OCI-LY1 (cell line): ENCODE measurements at regions not wholly inside any gene's neighbourhood (a gene's known extent, or its start where the extent isn't known, plus 50 kb on each side); places are given as distances from the start of the nearest gene placed in this dataset.

Experiments
- H2AFZ ChIP-seq: fragments of 200-600 bp; sonication (generic), shearing (Covaris generic); 2 replicates; pipeline ENCODE4 v1.6.0; 2014; ENCODE audit warnings: antibody characterized with exemption, mild to moderate bottlenecking, low read length
- H3F3A ChIP-seq: fragments of 200-600 bp; sonication (generic), shearing (Covaris generic); 2 replicates; pipeline ENCODE4 v1.6.0; 2014; ENCODE audit warnings: mild to moderate bottlenecking, antibody characterized with exemption, low read length, moderate library complexity; ENCODE audit not compliant: insufficient read depth
- H3K27ac ChIP-seq: fragments of 200-600 bp; sonication (generic); 2 replicates; pipeline ENCODE4 v1.5.1; 2014; ENCODE audit warnings: low read length, mixed run types, mild to moderate bottlenecking, low read depth; ENCODE audit not compliant: poor library complexity, severe bottlenecking
- H3K27me3 ChIP-seq: fragments of 200-600 bp; sonication (generic); 2 replicates; pipeline ENCODE4 v1.6.0; 2014; ENCODE audit warnings: antibody characterized with exemption, mild to moderate bottlenecking, low read length, moderate library complexity; ENCODE audit not compliant: insufficient read depth
- H3K36me3 ChIP-seq: fragments of 200-600 bp; sonication (generic); 2 replicates; pipeline ENCODE4 v1.6.1; 2014; ENCODE audit warnings: mild to moderate bottlenecking, antibody characterized with exemption, low read length, moderate library complexity, mixed read lengths; ENCODE audit not compliant: insufficient read depth
- H3K4me1 ChIP-seq: fragments of 200-600 bp; sonication (generic); 2 replicates; pipeline ENCODE4 v1.5.1; 2014; ENCODE audit warnings: mild to moderate bottlenecking, low read length, moderate library complexity; ENCODE audit not compliant: insufficient read depth, severe bottlenecking
- H3K4me2 ChIP-seq: fragments of 200-600 bp; sonication (generic), shearing (Covaris generic); 2 replicates; pipeline ENCODE4 v1.6.1; 2014; ENCODE audit warnings: low read length
- H3K4me3 ChIP-seq: fragments of 200-600 bp; sonication (generic); 2 replicates; pipeline ENCODE4 v1.5.1; 2014; ENCODE audit warnings: low read length, low read depth, mild to moderate bottlenecking, mixed read lengths; ENCODE audit not compliant: poor library complexity, severe bottlenecking
- H3K79me2 ChIP-seq: fragments of 200-600 bp; shearing (Covaris generic); 2 replicates; pipeline ENCODE4 v1.6.1; 2016; ENCODE audit warnings: mixed run types, low read length, mixed read lengths; ENCODE audit not compliant: insufficient read depth
- H3K9ac ChIP-seq: fragments of 200-600 bp; sonication (generic), shearing (Covaris generic); 2 replicates; pipeline ENCODE4 v1.6.1; 2014; ENCODE audit warnings: mild to moderate bottlenecking, low read length, mixed read lengths
- H3K9me2 ChIP-seq: fragments of 200-600 bp; sonication (generic), shearing (Covaris generic); 2 replicates; pipeline ENCODE4 v1.6.1; 2014; ENCODE audit warnings: low read depth, mild to moderate bottlenecking, low read length, mixed read lengths
- H3K9me3 ChIP-seq: fragments of 200-600 bp; shearing (Covaris generic); 2 replicates; pipeline ENCODE4 v1.6.1; 2014; ENCODE audit warnings: low read length, mixed read lengths
- H4K20me1 ChIP-seq: fragments of 200-600 bp; sonication (generic), shearing (Covaris generic); 2 replicates; pipeline ENCODE4 v1.6.0; 2016; ENCODE audit warnings: mild to moderate bottlenecking, low read length; ENCODE audit not compliant: insufficient read depth
- CTCF ChIP-seq: fragments of 200-600 bp; sonication (generic), shearing (Covaris generic); IDR thresholded peaks from 2 replicates; pipeline ENCODE4 v1.5.1; 2017; ENCODE audit warnings: mild to moderate bottlenecking, antibody characterized with exemption, low read length, moderate library complexity, mixed read lengths
- EZH2 ChIP-seq: fragments of 200-600 bp; sonication (generic), shearing (Covaris generic); IDR thresholded peaks from 2 replicates; pipeline ENCODE4 v1.8.0; 2017; ENCODE audit warnings: borderline replicate concordance, mixed run types, mild to moderate bottlenecking, antibody characterized with exemption, low read length, moderate library complexity, mixed read lengths

- H3K36me3 ChIP-seq: no peaks in the 10 kb centered on the region
- no peaks in the 10 kb centered on the region for H3K4me1 ChIP-seq
- H3F3A ChIP-seq: no peaks in the 10 kb centered on the region
- H4K20me1 ChIP-seq: no peaks in the 10 kb centered on the region
- no peak overlapping the region for H3K27ac ChIP-seq
- H3K4me3 ChIP-seq: no peak overlapping the region
- no peak overlapping the region for H3K9ac ChIP-seq
- no peak overlapping the region for H2AFZ ChIP-seq
- H3K9me2 ChIP-seq: no peaks in the 10 kb centered on the region
- no peaks in the 10 kb centered on the region for H3K9me3 ChIP-seq
- no peak overlapping the region for H3K4me2 ChIP-seq
- no peaks in the 10 kb centered on the region for H3K79me2 ChIP-seq
- TF ChIP-seq EZH2 (no peak), CTCF (no peak)
- no peaks in the 10 kb centered on the region for H3K27me3 ChIP-seq
Observed at GRCh38 chr10:55180357-55180756, 379.3 kb upstream of the PCDH15 start.

GRCh38 chr10:55174419-55174818 is 373.4 kb upstream of the PCDH15 start:
- H3K4me3 ChIP-seq: no peak overlapping the region
- H3K9ac ChIP-seq: no peak overlapping the region
- no peaks in the 10 kb centered on the region for H3K9me2 ChIP-seq
- H3K27ac ChIP-seq: no peak overlapping the region
- TF ChIP-seq EZH2: no peak
- no peak for TF ChIP-seq CTCF
- H3K4me2 ChIP-seq: no peak overlapping the region
- no peaks in the 10 kb centered on the region for H3K4me1 ChIP-seq
- no peaks in the 10 kb centered on the region for H3K36me3 ChIP-seq
- H3K79me2 ChIP-seq: no peaks in the 10 kb centered on the region
- H3F3A ChIP-seq: no peaks in the 10 kb centered on the region
- no peaks in the 10 kb centered on the region for H3K27me3 ChIP-seq
- no peaks in the 10 kb centered on the region for H4K20me1 ChIP-seq
- no peak overlapping the region for H2AFZ ChIP-seq
- H3K9me3 ChIP-seq: no peaks in the 10 kb centered on the region

GRCh38 chr10:55169493-55169892 is 368.5 kb upstream of the PCDH15 start:
- Histone ChIP-seq H3K36me3 (no peaks in the 10 kb centered on the region), H3F3A (no peaks in the 10 kb centered on the region), H2AFZ (no peak overlapping the region), H3K4me3 (no peak overlapping the region), H3K4me2 (no peak overlapping the region), H3K9me3 (no peaks in the 10 kb centered on the region), H3K4me1 (no peaks in the 10 kb centered on the region), H4K20me1 (no peaks in the 10 kb centered on the region), H3K79me2 (no peaks in the 10 kb centered on the region), H3K9ac (no peak overlapping the region), H3K27me3 (no peaks in the 10 kb centered on the region), H3K9me2 (no peaks in the 10 kb centered on the region), H3K27ac (no peak overlapping the region)
- TF ChIP-seq EZH2 (no peak), CTCF (no peak)
